ENCODE measurements at regions not wholly inside any gene's neighbourhood (a gene's known extent, or its start where the extent isn't known, plus 50 kb on each side); places are given as distances from the start of the nearest gene placed in this dataset.
A peak's percentile ranks its signal among the peaks of the same experiment; 100 is the strongest.

DNA sequence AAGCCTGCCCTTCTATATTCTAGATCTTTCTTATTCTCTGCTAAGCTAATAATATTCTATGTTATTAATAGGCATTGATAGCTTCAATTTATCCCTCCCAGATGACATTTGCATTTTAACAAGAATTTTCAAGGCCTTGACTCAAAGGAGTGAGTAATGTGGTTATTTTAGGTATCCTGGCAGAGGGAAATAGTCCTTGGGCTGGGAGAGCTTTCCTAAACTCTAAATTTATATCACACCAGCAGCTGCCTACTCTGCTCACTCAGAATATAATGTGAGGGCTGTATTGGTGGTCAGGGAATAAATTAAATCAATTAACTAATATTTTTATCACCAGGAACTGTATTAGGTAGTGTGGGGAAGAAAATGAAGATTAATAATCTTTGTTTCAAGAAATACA is 74.8 kb upstream of the ADAM23 start:
- DNase-seq (ENCODE audit: insufficient read length) (no peak), FAIRE-seq (no peak)
- no peak for TF ChIP-seq POLR2A (IDR thresholded peaks at IDR 0.05; ENCODE audit: low read depth, low read length)
- TF ChIP-seq POLR2AphosphoS5 (IDR thresholded peaks at IDR 0.05; ENCODE audit: low read depth, low read length): no peak
- TF ChIP-seq TAF1 (IDR thresholded peaks at IDR 0.05; ENCODE audit: borderline replicate concordance, low read depth, low read length): no peak

DNA sequence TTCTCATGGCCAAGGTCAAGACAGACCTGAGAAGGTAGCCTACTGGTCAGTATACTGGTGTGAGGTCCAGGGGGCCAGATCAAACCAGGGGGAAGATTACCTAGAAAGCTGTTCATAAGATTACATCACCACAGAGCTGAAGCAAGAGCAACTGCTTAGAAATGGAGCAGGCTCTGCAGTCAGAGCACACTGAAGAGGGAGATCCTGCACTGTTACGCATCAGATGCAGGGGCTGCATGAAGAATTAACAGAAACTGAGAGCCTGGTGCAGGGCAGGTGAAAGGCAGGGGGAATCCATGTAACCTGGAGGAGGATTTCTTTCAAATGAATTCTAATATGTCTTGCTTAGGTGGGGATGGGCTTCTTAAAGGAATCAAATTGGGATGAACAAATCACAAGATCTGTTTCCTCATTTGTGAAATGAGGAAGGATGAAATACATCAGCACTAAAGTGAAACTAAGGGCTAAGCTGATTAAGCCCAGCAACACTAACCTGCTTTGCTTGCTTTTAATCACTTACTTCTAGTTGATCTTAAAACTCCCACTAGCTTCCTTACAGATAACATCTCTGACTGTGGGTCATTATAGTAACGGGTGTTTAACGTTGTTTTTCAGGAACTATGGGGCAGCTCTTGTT is 74.3 kb upstream of the ADAM23 start:
- DNase-seq (ENCODE audit: insufficient read length): no peak
- peak; percentile 82 for FAIRE-seq
- TF ChIP-seq POLR2A (IDR thresholded peaks at IDR 0.05; ENCODE audit: low read depth, low read length): no peak
- TF ChIP-seq POLR2AphosphoS5 (IDR thresholded peaks at IDR 0.05; ENCODE audit: low read depth, low read length): no peak
- TF ChIP-seq TAF1 (IDR thresholded peaks at IDR 0.05; ENCODE audit: borderline replicate concordance, low read depth, low read length): no peak

DNA sequence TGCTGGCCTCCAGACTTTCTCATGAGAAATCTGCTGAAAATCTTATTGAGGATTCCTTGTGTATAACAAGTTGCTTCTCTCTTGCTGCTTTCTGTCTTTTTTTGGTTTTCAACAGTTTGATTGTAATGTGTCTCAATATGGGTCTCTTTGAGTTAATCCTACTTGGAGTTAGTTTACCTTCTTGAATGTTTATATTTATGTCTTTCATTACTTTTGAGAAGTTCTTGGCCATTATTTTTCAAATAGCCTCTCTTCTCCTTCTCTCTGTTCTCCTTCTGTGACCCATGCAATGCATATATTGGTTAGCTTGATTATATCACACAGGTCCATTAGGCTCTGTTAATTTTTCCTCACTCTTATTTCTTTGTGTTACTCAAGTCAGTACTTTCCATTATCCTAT is 67.4 kb upstream of the ADAM23 start:
- DNase-seq (ENCODE audit: insufficient read length) (no peak), FAIRE-seq (no peak)
- TF ChIP-seq POLR2AphosphoS5 (IDR thresholded peaks at IDR 0.05; ENCODE audit: low read depth, low read length) (no peak), TAF1 (IDR thresholded peaks at IDR 0.05; ENCODE audit: borderline replicate concordance, low read depth, low read length) (no peak), POLR2A (IDR thresholded peaks at IDR 0.05; ENCODE audit: low read depth, low read length) (no peak)

DNA sequence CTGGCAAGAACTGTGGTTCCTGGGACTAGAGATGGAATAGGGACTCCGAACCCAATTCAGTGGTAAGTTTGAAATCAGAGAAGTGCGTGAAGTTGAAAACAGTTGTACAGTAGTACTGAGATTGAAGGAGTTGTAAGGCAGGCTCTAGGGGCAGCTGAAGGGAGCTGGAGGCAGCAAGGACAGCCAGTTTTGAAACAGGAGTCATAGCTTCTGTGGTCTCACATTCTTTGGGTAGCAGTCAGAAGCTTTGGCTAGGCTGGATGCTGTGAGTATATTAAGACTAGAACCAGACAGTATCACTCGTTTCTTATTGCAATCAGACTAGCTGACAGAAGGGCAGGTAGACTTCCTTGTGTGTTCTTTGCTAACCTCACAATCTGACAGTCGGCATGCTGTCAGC is 64.5 kb upstream of the ADAM23 start:
- no peak for FAIRE-seq
- no peak for DNase-seq (ENCODE audit: insufficient read length)
- TF ChIP-seq POLR2AphosphoS5 (IDR thresholded peaks at IDR 0.05; ENCODE audit: low read depth, low read length): no peak
- TF ChIP-seq POLR2A (IDR thresholded peaks at IDR 0.05; ENCODE audit: low read depth, low read length): no peak
- TF ChIP-seq TAF1 (IDR thresholded peaks at IDR 0.05; ENCODE audit: borderline replicate concordance, low read depth, low read length): no peak

DNA sequence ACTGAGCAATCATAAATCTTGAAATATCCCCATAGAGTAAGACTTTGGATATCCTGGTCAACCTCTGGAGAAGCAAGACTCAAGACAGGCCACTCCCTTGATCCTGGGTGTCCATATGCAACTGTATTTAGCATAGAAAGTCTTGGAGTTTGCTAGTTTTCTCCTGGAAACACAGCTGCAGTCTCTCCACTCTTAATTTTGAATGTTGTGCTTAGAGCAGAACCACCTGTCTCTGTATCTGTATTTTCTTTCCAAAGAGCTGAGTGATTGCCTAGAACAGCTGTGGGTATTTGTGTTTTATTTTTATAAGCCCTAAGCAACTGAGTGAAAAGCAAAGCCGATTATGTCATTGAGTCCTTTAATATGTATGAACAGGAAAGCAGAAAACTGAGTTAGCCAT is 64.1 kb upstream of the ADAM23 start:
- FAIRE-seq: no peak
- no peak for DNase-seq (ENCODE audit: insufficient read length)
- TF ChIP-seq TAF1 (IDR thresholded peaks at IDR 0.05; ENCODE audit: borderline replicate concordance, low read depth, low read length) (no peak), POLR2AphosphoS5 (IDR thresholded peaks at IDR 0.05; ENCODE audit: low read depth, low read length) (no peak), POLR2A (IDR thresholded peaks at IDR 0.05; ENCODE audit: low read depth, low read length) (no peak)

DNA sequence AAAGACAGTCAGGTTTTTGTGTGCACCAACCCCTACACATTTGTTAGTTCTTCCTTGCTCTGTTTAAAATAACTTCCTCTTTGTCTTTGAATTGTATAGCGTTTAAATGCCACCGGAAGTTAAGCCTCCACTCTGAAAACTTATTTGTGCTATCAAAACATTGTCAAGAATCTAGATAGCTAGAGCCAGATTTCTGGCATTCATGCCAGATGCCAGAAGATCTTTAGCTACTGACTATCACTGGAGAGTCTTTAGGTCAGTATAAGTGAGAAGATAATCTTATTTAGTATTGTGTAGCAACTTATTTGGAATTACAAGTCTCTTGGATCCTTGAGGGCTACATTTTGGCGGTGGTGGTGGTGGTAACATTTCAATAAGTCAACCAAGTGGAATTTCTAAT is 63.4 kb upstream of the ADAM23 start:
- DNase-seq (ENCODE audit: insufficient read length) (no peak), FAIRE-seq (no peak)

DNA sequence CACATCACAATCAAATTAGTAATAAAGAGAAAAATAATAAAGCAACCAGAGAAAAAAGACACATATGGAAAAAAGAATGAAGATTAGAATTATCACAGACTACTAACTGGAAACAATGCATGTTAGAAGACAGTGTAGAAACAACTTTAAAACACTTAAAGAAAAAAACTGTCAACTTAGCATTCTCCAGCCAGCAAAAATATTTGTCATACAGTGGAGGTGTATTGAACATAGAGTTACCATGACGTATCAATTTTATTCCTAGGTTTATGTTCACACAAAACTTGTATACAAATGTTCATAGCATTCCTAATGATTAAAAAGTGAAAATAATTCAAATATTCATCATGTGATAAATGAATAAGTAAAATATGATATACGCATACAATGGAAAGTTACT is 61.5 kb upstream of the ADAM23 start:
- no peak for FAIRE-seq
- no peak for TF ChIP-seq TAF1 (IDR thresholded peaks at IDR 0.05; ENCODE audit: borderline replicate concordance, low read depth, low read length)
- TF ChIP-seq POLR2A (IDR thresholded peaks at IDR 0.05; ENCODE audit: low read depth, low read length): no peak
- TF ChIP-seq POLR2AphosphoS5 (IDR thresholded peaks at IDR 0.05; ENCODE audit: low read depth, low read length): no peak
- no peak for DNase-seq (ENCODE audit: insufficient read length)

More for the DNA sequence above, 63.4 kb upstream of the ADAM23 start:
- TF ChIP-seq TAF1 (IDR thresholded peaks at IDR 0.05; ENCODE audit: borderline replicate concordance, low read depth, low read length) (no peak), POLR2A (IDR thresholded peaks at IDR 0.05; ENCODE audit: low read depth, low read length) (no peak), POLR2AphosphoS5 (IDR thresholded peaks at IDR 0.05; ENCODE audit: low read depth, low read length) (no peak)

DNA sequence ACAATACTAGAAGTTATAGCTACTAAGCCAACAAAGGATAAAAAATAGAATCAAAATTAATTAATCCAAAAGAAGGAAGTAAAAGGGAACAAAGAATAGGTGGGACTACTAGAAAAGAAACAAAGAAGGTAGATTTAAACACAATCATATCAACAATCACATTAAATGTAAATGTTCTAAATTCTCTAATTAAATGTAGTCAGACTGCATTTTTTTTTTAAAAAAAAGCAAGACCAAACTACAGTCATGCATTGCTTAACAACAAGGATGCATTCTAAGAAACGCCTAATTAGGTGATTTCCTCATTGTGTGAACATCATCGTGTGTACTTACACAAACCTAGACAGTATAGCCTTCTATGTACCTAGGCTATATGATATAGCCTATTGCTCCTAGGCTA is 59.7 kb upstream of the ADAM23 start:
- no peak for FAIRE-seq
- DNase-seq (ENCODE audit: insufficient read length): no peak
- TF ChIP-seq POLR2AphosphoS5 (IDR thresholded peaks at IDR 0.05; ENCODE audit: low read depth, low read length) (no peak), TAF1 (IDR thresholded peaks at IDR 0.05; ENCODE audit: borderline replicate concordance, low read depth, low read length) (no peak), POLR2A (IDR thresholded peaks at IDR 0.05; ENCODE audit: low read depth, low read length) (no peak)

DNA sequence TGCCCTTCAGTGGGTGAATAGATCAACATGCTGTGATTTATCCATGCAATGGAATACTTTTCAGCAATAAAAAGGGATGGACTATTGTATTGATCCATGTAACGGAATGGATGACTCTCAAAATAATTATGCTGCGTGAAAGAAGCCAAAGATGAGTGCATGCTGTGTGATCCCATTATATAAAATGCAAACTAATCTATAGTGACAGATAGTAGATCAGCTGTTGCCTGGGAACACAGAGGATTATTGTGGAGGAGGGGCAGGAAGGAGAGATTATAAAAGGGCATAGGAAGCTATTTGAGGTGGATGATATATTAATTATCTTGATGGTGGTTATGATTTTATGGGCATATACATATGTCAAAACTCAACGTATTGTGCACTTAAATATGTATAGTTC is 55.5 kb upstream of the ADAM23 start:
- DNase-seq (ENCODE audit: insufficient read length) (no peak), FAIRE-seq (no peak)
- TF ChIP-seq TAF1 (IDR thresholded peaks at IDR 0.05; ENCODE audit: borderline replicate concordance, low read depth, low read length) (no peak), POLR2A (IDR thresholded peaks at IDR 0.05; ENCODE audit: low read depth, low read length) (no peak), POLR2AphosphoS5 (IDR thresholded peaks at IDR 0.05; ENCODE audit: low read depth, low read length) (no peak)

DNA sequence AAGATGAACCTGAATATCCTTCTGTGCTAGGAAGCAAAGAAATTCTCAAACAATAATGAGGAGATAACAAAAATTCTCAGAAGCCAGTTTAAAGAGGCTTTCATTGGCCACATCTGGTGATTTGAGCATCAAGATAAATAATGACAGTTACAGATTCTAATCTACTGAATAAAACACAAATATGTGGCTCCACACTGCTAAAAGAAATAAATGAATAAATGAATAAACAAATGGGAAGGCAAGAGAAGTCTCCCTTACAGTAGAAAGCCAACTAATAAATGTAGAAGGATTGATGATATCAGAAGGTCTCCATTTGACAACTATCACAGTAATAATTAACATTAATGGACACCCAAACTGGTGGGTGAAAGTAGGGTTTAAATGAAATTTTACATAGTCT is 54.6 kb upstream of the ADAM23 start:
- no peak for DNase-seq (ENCODE audit: insufficient read length)
- TF ChIP-seq TAF1 (IDR thresholded peaks at IDR 0.05; ENCODE audit: borderline replicate concordance, low read depth, low read length) (no peak), POLR2AphosphoS5 (IDR thresholded peaks at IDR 0.05; ENCODE audit: low read depth, low read length) (no peak), POLR2A (IDR thresholded peaks at IDR 0.05; ENCODE audit: low read depth, low read length) (no peak)
- no peak for FAIRE-seq

DNA sequence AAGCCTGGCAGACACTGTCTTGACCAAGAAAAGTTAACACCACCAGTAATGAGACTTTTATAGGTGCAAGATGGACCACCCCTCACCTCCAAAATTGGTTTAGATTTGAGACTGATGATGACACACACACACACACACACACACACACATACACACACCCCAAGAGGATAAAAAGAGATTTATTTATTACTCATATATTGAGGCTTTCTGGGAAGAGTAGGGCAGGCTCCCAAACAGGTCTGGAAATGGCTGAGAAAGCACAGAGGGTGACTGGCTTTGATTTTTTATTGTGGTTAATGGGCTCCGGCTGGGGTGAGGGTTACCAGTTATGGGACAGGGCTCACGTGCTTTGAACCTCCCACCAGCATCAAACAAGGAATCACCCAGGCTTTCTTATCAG is 54.2 kb upstream of the ADAM23 start:
- TF ChIP-seq POLR2A (IDR thresholded peaks at IDR 0.05; ENCODE audit: low read depth, low read length): no peak
- no peak for TF ChIP-seq TAF1 (IDR thresholded peaks at IDR 0.05; ENCODE audit: borderline replicate concordance, low read depth, low read length)
- no peak for TF ChIP-seq POLR2AphosphoS5 (IDR thresholded peaks at IDR 0.05; ENCODE audit: low read depth, low read length)
- DNase-seq (ENCODE audit: insufficient read length) (no peak), FAIRE-seq (no peak)

DNA sequence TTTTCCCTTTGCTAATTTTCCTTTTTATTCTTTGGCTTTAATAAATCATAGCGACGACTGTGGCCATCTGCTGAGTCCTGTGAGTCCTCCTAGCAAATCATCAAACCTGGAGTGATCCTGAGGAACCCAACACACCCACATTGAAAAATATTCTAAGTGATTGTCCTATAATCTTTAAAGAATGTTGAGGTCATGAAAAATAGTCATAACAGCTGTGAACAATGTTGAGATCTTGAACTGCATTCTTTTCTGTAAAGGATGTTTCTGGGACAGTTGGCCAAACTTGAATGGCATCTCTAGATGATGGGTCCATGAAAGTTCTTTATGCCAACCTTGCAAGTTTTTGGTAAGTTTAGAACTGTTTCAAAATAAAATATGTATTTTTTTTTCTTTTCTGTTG is 53.2 kb upstream of the ADAM23 start:
- no peak for DNase-seq (ENCODE audit: insufficient read length)

More for the DNA sequence above, 53.2 kb upstream of the ADAM23 start:
- TF ChIP-seq POLR2A (IDR thresholded peaks at IDR 0.05; ENCODE audit: low read depth, low read length) (no peak), TAF1 (IDR thresholded peaks at IDR 0.05; ENCODE audit: borderline replicate concordance, low read depth, low read length) (no peak), POLR2AphosphoS5 (IDR thresholded peaks at IDR 0.05; ENCODE audit: low read depth, low read length) (no peak)
- no peak for FAIRE-seq
